IMR-90 (cell line): ENCODE measurements at regions not wholly inside any gene's neighbourhood (a gene's known extent, or its start where the extent isn't known, plus 50 kb on each side); places are given as distances from the start of the nearest gene placed in this dataset.

Experiments used
- ATAC-seq: fragments of 200-7000 bp; cut with Tn5 transposase; 2 replicates; pipeline ENCODE4 v1.9.1; 2020; ENCODE audit warnings: low read depth, mild to moderate bottlenecking, moderate library complexity
- BruUV-seq: library from RNA; stranded (reverse); fragments of 400-500 nt; replicated peaks from 2 replicates; lab custom pipeline; 2021; lab: Mats Ljungman, UMichigan
- CTCF ChIA-PET: fragments of 300-600 bp; formaldehyde crosslinking; extraction: SDS; loops from one replicate; lab custom pipeline; 2021; ENCODE audit warnings: antibody characterized with exemption; lab: Yijun Ruan, JAX
- POLR2A ChIA-PET: fragments of 300-600 bp; sonication (Branson Sonifier 250); formaldehyde crosslinking; loops from one replicate; lab custom pipeline; 2022; ENCODE audit warnings: antibody characterized with exemption; ENCODE audit not compliant: unreplicated experiment; lab: Charles Lee
- DNase-seq: peaks from one replicate; pipeline ENCODE4 v3.0.0; 2013
- H2AFZ ChIP-seq: replicated peaks from 2 replicates; pipeline ENCODE3; 2013; ENCODE audit warnings: low read length, mild to moderate bottlenecking; ENCODE audit not compliant: poor library complexity
- H2AK5ac ChIP-seq: 2 replicates; pipeline ENCODE4 v1.6.1; 2013; ENCODE audit warnings: low read depth, low read length, inconsistent platforms
- H2AK9ac ChIP-seq: replicated peaks from 2 replicates; pipeline ENCODE3; 2013; ENCODE audit warnings: mild to moderate bottlenecking, low read depth, low read length, moderate library complexity; ENCODE audit not compliant: poor library complexity
- H2BK120ac ChIP-seq: 2 replicates; pipeline ENCODE4 v1.6.1; 2013; ENCODE audit warnings: low read depth, low read length, inconsistent platforms
- H2BK15ac ChIP-seq: 3 replicates; pipeline ENCODE4 v1.6.1; 2013; ENCODE audit warnings: low read depth, low read length, inconsistent platforms
- H2BK20ac ChIP-seq: 2 replicates; pipeline ENCODE4 v1.6.1; 2013; ENCODE audit warnings: low read depth, mild to moderate bottlenecking, inconsistent platforms, low read length, moderate library complexity
- H2BK5ac ChIP-seq: 2 replicates; pipeline ENCODE4 v1.6.1; 2013; ENCODE audit warnings: mild to moderate bottlenecking, low read depth, low read length, inconsistent platforms; ENCODE audit not compliant: poor library complexity, severe bottlenecking
- H3K14ac ChIP-seq: replicated peaks from 2 replicates; pipeline ENCODE4 v1.6.1; 2013; ENCODE audit warnings: low read depth, low read length, inconsistent platforms
- H3K18ac ChIP-seq: 2 replicates; pipeline ENCODE4 v1.6.1; 2013; ENCODE audit warnings: low read depth, low read length, control low read depth
- H3K23ac ChIP-seq: 2 replicates; pipeline ENCODE4 v1.6.1; 2013; ENCODE audit warnings: low read depth, low read length, inconsistent platforms
- H3K27ac ChIP-seq: 2 replicates; pipeline ENCODE4 v1.5.1; 2013; ENCODE audit warnings: mild to moderate bottlenecking, control low read depth, low read length; ENCODE audit not compliant: insufficient read depth
- H3K27me3 ChIP-seq: 2 replicates; pipeline ENCODE4 v1.6.1; 2013; ENCODE audit warnings: low read length; ENCODE audit not compliant: control insufficient read depth, insufficient read depth
- H3K36me3 ChIP-seq: 2 replicates; pipeline ENCODE4 v1.6.1; 2013; ENCODE audit warnings: low read length, mixed read lengths; ENCODE audit not compliant: control insufficient read depth, insufficient read depth
- H3K4ac ChIP-seq: 2 replicates; pipeline ENCODE4 v1.6.1; 2013; ENCODE audit warnings: low read depth, low read length, inconsistent platforms
- H3K4me1 ChIP-seq: 2 replicates; pipeline ENCODE4 v1.6.1; 2013; ENCODE audit warnings: low read length, mixed read lengths; ENCODE audit not compliant: control insufficient read depth, insufficient read depth
- H3K4me2 ChIP-seq: 2 replicates; pipeline ENCODE4 v1.6.1; 2013; ENCODE audit warnings: low read depth, mild to moderate bottlenecking, control low read depth, low read length, moderate library complexity
- H3K4me3 ChIP-seq: 2 replicates; pipeline ENCODE4 v1.5.1; 2013; ENCODE audit warnings: low read depth, mild to moderate bottlenecking, control low read depth, low read length, moderate library complexity; ENCODE audit not compliant: insufficient read depth
- H3K56ac ChIP-seq: 2 replicates; pipeline ENCODE4 v1.6.1; 2013; ENCODE audit warnings: low read length, inconsistent platforms; ENCODE audit not compliant: insufficient read depth; ENCODE audit errors: extremely low read depth
- H3K79me1 ChIP-seq, 2 experiments: 2 replicates each; pipeline ENCODE4 v1.6.1; 2013; ENCODE audit warnings: low read length in 2 of 2, inconsistent platforms in 1 of 2, low read depth in 1 of 2
- H3K9ac ChIP-seq: 2 replicates; pipeline ENCODE4 v1.6.1; 2013; ENCODE audit warnings: low read depth, low read length, control low read depth
- H3K9me1 ChIP-seq: 2 replicates; pipeline ENCODE4 v1.6.1; 2013; ENCODE audit warnings: low read length, inconsistent platforms; ENCODE audit not compliant: insufficient read depth
- H3K9me3 ChIP-seq: 2 replicates; pipeline ENCODE4 v1.6.1; 2013; ENCODE audit warnings: low read length; ENCODE audit not compliant: control insufficient read depth, insufficient read depth
- H4K20me1 ChIP-seq: 2 replicates; pipeline ENCODE4 v1.6.1; 2013; ENCODE audit warnings: low read length, inconsistent platforms; ENCODE audit not compliant: insufficient read depth
- H4K5ac ChIP-seq: 2 replicates; pipeline ENCODE4 v1.6.1; 2013; ENCODE audit warnings: mild to moderate bottlenecking, low read depth, low read length, control low read depth
- H4K8ac ChIP-seq, 2 experiments: 2 replicates each; pipeline ENCODE4 v1.6.1; 2013; ENCODE audit warnings: low read depth in 2 of 2, low read length in 2 of 2, control low read depth in 1 of 2, inconsistent platforms in 1 of 2
- H4K91ac ChIP-seq: 2 replicates; pipeline ENCODE4 v1.6.1; 2013; ENCODE audit warnings: low read depth, low read length, inconsistent platforms; ENCODE audit not compliant: insufficient read depth
- BHLHE40 ChIP-seq: fragments of 150-350 bp; IDR thresholded peaks from 2 replicates; pipeline ENCODE4 v1.6.1; 2016; ENCODE audit warnings: mild to moderate bottlenecking, low read depth, low read length
- CEBPB ChIP-seq: IDR thresholded peaks from 2 replicates; pipeline ENCODE4 v1.6.1; 2012; ENCODE audit warnings: low read depth, low read length, improper control_type of control experiment
- CHD1 ChIP-seq: IDR thresholded peaks from 2 replicates; pipeline ENCODE4 v1.6.1; 2012; ENCODE audit warnings: low read depth, low read length, improper control_type of control experiment
- FOS ChIP-seq: fragments of 150-350 bp; IDR thresholded peaks from 2 replicates; pipeline ENCODE4 v1.6.1; 2016; ENCODE audit warnings: low read depth, low read length
- MAFK ChIP-seq: IDR thresholded peaks from 2 replicates; pipeline ENCODE4 v1.6.1; 2012; ENCODE audit warnings: low read depth, low read length, improper control_type of control experiment
- MAZ ChIP-seq: IDR thresholded peaks from 2 replicates; pipeline ENCODE4 v1.6.1; 2012; ENCODE audit warnings: low read depth, mild to moderate bottlenecking, low read length, improper control_type of control experiment, moderate library complexity, borderline replicate concordance
- MXI1 ChIP-seq: IDR thresholded peaks from 2 replicates; pipeline ENCODE4 v1.6.1; 2012; ENCODE audit warnings: low read depth, mild to moderate bottlenecking, low read length, moderate library complexity, borderline replicate concordance
- NFE2L2 ChIP-seq: fragments of 150-350 bp; IDR thresholded peaks from 2 replicates; pipeline ENCODE4 v1.6.1; 2016; ENCODE audit warnings: low read depth, mild to moderate bottlenecking, low read length
- POLR2A ChIP-seq: IDR thresholded peaks from 2 replicates; pipeline ENCODE4 v1.6.1; 2012; ENCODE audit warnings: mild to moderate bottlenecking, low read depth, low read length
- RAD21 ChIP-seq: IDR thresholded peaks from 2 replicates; pipeline ENCODE4 v1.6.1; 2012; ENCODE audit warnings: low read length, improper control_type of control experiment
- RCOR1 ChIP-seq: IDR thresholded peaks from 2 replicates; pipeline ENCODE4 v1.6.1; 2012; ENCODE audit warnings: mild to moderate bottlenecking, low read length, improper control_type of control experiment; ENCODE audit not compliant: insufficient replicate concordance
- RFX5 ChIP-seq: IDR thresholded peaks from 2 replicates; pipeline ENCODE4 v1.8.0; 2012; ENCODE audit warnings: low read depth, mild to moderate bottlenecking, low read length, moderate library complexity
- SMC3 ChIP-seq: fragments of 150-350 bp; IDR thresholded peaks from 2 replicates; pipeline ENCODE4 v1.6.1; 2016; ENCODE audit warnings: low read depth, mild to moderate bottlenecking, antibody characterized with exemption, low read length, moderate library complexity
- WGBS, 2 experiments: methylation state at CpG; one replicate each; pipeline versions ENCODE4 v1.1.5 to v1.1.7; 2013; ENCODE audit warnings: missing lambda C conversion rate in 2 of 2; ENCODE audit not compliant: insufficient read length in 1 of 2; ENCODE audit errors: extremely low coverage in 2 of 2; 5-methylcytosine and 5-hydroxymethylcytosine counted together
- dilution Hi-C: fragments of 300-500 bp; cut with HindIII; formaldehyde crosslinking; loops from one replicate; pipeline ENCODE4 v1.14.3; 2018; ENCODE audit warnings: low sequenced_read_pairs; ENCODE audit not compliant: unreplicated experiment
- in situ Hi-C: fragments of 300-500 bp; cut with MboI; formaldehyde crosslinking; loops from 3 replicates; pipeline ENCODE4 v1.14.3; 2019; ENCODE audit warnings: low sequenced_read_pairs, inconsistent platforms, mixed read lengths
- intact Hi-C: fragments of 100-400 bp; cut with micrococcal nuclease; formaldehyde crosslinking; loops from 2 replicates; pipeline ENCODE4 v1.10.0; 2022
- TF ChIP-seq, protein P1 (sequence below): conservative IDR thresholded peaks from 2 replicates; pipeline ENCODE4 v1.5.1; 2012; ENCODE audit warnings: mild to moderate bottlenecking, low read depth, low read length, improper control_type of control experiment
- TF ChIP-seq, protein P2 (sequence below): fragments of 150-350 bp; IDR thresholded peaks from 2 replicates; pipeline ENCODE4 v1.6.1; 2017; ENCODE audit warnings: mild to moderate bottlenecking, antibody characterized with exemption, low read length, low read depth
- TF ChIP-seq, protein P3 (sequence below): fragments of 150-350 bp; IDR thresholded peaks from 2 replicates; pipeline ENCODE4 v1.6.1; 2016; ENCODE audit warnings: low read depth, mild to moderate bottlenecking, low read length, moderate library complexity, borderline replicate concordance

DNA sequence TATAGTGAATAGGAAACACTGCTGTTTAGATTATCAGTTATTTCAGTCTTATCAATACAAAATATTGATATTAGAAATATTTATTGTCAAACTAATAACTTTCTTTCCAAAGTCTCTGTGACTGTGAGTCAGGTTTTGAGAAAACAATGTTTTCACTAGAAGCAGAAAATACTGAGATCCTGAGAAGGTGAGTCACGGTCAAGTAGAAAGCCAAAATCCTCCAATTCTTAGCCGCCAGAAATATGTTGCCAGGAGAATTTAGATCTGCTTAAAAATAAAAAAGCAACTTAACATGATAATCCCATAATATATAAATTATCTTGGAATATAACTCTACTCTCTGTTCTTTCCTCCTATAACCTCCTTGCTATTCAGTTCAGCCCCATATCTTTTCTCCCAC is 181.9 kb upstream of the NRXN1 start:
- Histone ChIP-seq H3K14ac (no peak overlapping the region), H3K56ac (no peak overlapping the region), H3K27me3 (no peaks in the 10 kb centered on the region), H4K8ac (no peak overlapping the region), H4K91ac (no peak overlapping the region), H4K20me1 (no peaks in the 10 kb centered on the region), H3K4ac (no peak overlapping the region), H2BK20ac (no peak overlapping the region), H2AK9ac (no peak overlapping the region), H3K79me1 (no peaks in the 10 kb centered on the region), H3K4me2 (no peak overlapping the region), H3K27ac (no peak overlapping the region), H2BK120ac (no peak overlapping the region), H3K9me1 (no peaks in the 10 kb centered on the region), H3K9ac (no peak overlapping the region), H3K9me3 (no peaks in the 10 kb centered on the region), H3K36me3 (no peaks in the 10 kb centered on the region), H3K4me3 (no peak overlapping the region), H3K23ac (no peak overlapping the region), H3K18ac (no peak overlapping the region), H2AK5ac (no peak overlapping the region), H3K4me1 (no peaks in the 10 kb centered on the region), H4K5ac (no peak overlapping the region), H2BK15ac (no peak overlapping the region), H2BK5ac (no peak overlapping the region), H2AFZ (no peak overlapping the region)
- DNase-seq (peak; percentile 54), ATAC-seq (no peak)
- POLR2A ChIA-PET = interaction anchor here (0.6 kb wide), 1 partner anchor 27 kb away, joined by 8 read pairs; no protein-coding TSS in a partner anchor
- dilution Hi-C loops = no loop called here
- CTCF ChIA-PET = no interaction called here
- intact Hi-C loops = no loop called here
- no TSS peak for BruUV-seq
- WGBS, 2 experiments = no CpG with 5 or more reads among the region's 2 CpGs
- in situ Hi-C loops = no loop called here
- TF ChIP-seq RCOR1 (no peak), MAFK (no peak), RAD21 (no peak), CEBPB (no peak), POLR2A (no peak), FOS (no peak), SMC3 (no peak), BHLHE40 (no peak), NFE2L2 (no peak), MXI1 (no peak), CHD1 (no peak), MAZ (no peak), RFX5 (no peak)
- TF ChIP-seq, protein P1, sequence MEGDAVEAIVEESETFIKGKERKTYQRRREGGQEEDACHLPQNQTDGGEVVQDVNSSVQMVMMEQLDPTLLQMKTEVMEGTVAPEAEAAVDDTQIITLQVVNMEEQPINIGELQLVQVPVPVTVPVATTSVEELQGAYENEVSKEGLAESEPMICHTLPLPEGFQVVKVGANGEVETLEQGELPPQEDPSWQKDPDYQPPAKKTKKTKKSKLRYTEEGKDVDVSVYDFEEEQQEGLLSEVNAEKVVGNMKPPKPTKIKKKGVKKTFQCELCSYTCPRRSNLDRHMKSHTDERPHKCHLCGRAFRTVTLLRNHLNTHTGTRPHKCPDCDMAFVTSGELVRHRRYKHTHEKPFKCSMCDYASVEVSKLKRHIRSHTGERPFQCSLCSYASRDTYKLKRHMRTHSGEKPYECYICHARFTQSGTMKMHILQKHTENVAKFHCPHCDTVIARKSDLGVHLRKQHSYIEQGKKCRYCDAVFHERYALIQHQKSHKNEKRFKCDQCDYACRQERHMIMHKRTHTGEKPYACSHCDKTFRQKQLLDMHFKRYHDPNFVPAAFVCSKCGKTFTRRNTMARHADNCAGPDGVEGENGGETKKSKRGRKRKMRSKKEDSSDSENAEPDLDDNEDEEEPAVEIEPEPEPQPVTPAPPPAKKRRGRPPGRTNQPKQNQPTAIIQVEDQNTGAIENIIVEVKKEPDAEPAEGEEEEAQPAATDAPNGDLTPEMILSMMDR = no peak
- TF ChIP-seq, protein P2, sequence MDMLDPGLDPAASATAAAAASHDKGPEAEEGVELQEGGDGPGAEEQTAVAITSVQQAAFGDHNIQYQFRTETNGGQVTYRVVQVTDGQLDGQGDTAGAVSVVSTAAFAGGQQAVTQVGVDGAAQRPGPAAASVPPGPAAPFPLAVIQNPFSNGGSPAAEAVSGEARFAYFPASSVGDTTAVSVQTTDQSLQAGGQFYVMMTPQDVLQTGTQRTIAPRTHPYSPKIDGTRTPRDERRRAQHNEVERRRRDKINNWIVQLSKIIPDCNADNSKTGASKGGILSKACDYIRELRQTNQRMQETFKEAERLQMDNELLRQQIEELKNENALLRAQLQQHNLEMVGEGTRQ = no peak
- TF ChIP-seq, protein P3, sequence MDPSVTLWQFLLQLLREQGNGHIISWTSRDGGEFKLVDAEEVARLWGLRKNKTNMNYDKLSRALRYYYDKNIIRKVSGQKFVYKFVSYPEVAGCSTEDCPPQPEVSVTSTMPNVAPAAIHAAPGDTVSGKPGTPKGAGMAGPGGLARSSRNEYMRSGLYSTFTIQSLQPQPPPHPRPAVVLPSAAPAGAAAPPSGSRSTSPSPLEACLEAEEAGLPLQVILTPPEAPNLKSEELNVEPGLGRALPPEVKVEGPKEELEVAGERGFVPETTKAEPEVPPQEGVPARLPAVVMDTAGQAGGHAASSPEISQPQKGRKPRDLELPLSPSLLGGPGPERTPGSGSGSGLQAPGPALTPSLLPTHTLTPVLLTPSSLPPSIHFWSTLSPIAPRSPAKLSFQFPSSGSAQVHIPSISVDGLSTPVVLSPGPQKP = no peak
